ENCODE measurements at regions not wholly inside any gene's neighbourhood (a gene's known extent, or its start where the extent isn't known, plus 50 kb on each side); places are given as distances from the start of the nearest gene placed in this dataset.
"Not testable (repeated sequence)": the region's sequence is repeated elsewhere in the genome, so short reads cannot be mapped to it uniquely, and the experiment has no call there.

GRCh38 chr16:77076839-77077238, 114.2 kb upstream of the MON1B start:
- no peak for DNase-seq

GRCh38 chr16:77077256-77077922, 113.6 kb upstream of the MON1B start:
- no peak for DNase-seq

GRCh38 chr16:77085981-77086380, 105.0 kb upstream of the MON1B start:
- no peak for DNase-seq

GRCh38 chr16:77090062-77090461, 100.9 kb upstream of the MON1B start:
- no peak for DNase-seq

- no peak for DNase-seq
These were observed 97.7 kb upstream of the MON1B start for GRCh38 chr16:77093309-77093708.

GRCh38 chr16:77093999-77094398, 97.0 kb upstream of the MON1B start:
- DNase-seq = no peak

- DNase-seq = no peak
These were observed 79.9 kb upstream of the MON1B start for GRCh38 chr16:77111056-77111565.

GRCh38 chr16:77112746-77113145, 78.2 kb upstream of the MON1B start:
- no peak for DNase-seq

- no peak for DNase-seq
These were observed 77.2 kb upstream of the MON1B start for GRCh38 chr16:77113835-77114234.

- DNase-seq = not testable (repeated sequence)
These were observed 76.6 kb upstream of the MON1B start for GRCh38 chr16:77114361-77114760.

- no peak for DNase-seq
These were observed 74.1 kb upstream of the MON1B start for GRCh38 chr16:77116856-77117255.

- DNase-seq = no peak
These were observed 73.3 kb upstream of the MON1B start for GRCh38 chr16:77117707-77118106.

GRCh38 chr16:77131398-77131797, 59.6 kb upstream of the MON1B start:
- no peak for DNase-seq

GRCh38 chr16:77132051-77132618, 58.9 kb upstream of the MON1B start:
- no peak for DNase-seq

- no peak for DNase-seq
These were observed 57.3 kb upstream of the MON1B start for GRCh38 chr16:77133706-77134105.

- DNase-seq = no peak
These were observed 53.9 kb upstream of the MON1B start for GRCh38 chr16:77137045-77137444.
